ENCODE measurements at regions not wholly inside any gene's neighbourhood (a gene's known extent, or its start where the extent isn't known, plus 50 kb on each side); places are given as distances from the start of the nearest gene placed in this dataset.

DNA sequence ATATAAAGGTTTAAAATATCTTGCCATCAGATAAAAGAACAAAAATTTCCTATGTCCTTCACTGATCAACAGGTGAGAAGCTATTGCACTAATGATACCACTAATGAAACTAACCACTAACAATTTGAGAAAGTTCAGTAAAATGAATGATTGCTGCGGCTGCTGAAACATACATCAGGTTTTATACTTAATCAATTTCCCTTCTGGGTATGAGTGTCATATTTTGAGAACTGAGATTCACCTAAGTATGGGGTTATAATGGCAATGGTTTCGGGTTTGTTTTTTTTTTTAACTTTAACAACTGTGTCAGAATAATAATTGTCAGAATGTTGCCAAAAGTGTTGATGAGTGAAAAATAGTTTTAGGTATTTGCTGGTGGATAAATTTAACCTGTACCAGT lies 151.3 kb upstream of the SLC39A10 start:
- Histone ChIP-seq H3K4me3 (ENCODE audit: low read length) (no peak overlapping the region), H3K27me3 (ENCODE audit: insufficient read depth, low read length) (no peaks in the 10 kb centered on the region), H3K27ac (ENCODE audit: low read length) (no peak overlapping the region), H3K36me3 (ENCODE audit: insufficient read depth, low read depth, low read length) (no peaks in the 10 kb centered on the region), H3K4me1 (ENCODE audit: insufficient read depth, low read length) (no peaks in the 10 kb centered on the region), H3K9ac (ENCODE audit: low read depth, low read length) (no peak overlapping the region), H3K9me3 (ENCODE audit: insufficient read depth, low read depth, low read length) (no peaks in the 10 kb centered on the region)

DNA sequence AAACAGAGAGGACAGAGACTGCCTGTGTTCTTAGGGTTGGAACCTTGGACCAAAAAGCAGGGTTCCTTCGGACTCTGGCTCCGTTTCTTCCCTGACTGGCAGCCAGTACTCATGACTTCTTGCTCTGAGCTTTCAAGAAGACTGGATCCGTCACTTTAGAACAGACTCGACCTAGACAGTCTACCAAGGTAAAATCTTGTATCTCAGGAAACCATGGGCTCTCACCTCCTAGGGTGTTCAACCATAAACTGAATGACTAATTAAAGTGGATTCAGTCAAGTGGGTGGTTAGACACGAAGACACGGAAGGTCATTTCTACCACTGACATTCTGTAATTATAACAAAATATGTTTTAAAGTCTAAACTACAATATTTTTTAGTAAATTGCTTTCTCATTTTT lies 153.8 kb upstream of the SLC39A10 start:
- Histone ChIP-seq H3K4me1 (ENCODE audit: insufficient read depth, low read length) (no peaks in the 10 kb centered on the region), H3K27ac (ENCODE audit: low read length) (no peak overlapping the region), H3K27me3 (ENCODE audit: insufficient read depth, low read length) (no peaks in the 10 kb centered on the region), H3K9ac (ENCODE audit: low read depth, low read length) (no peak overlapping the region), H3K36me3 (ENCODE audit: insufficient read depth, low read depth, low read length) (no peaks in the 10 kb centered on the region), H3K9me3 (ENCODE audit: insufficient read depth, low read depth, low read length) (no peaks in the 10 kb centered on the region), H3K4me3 (ENCODE audit: low read length) (no peak overlapping the region)

DNA sequence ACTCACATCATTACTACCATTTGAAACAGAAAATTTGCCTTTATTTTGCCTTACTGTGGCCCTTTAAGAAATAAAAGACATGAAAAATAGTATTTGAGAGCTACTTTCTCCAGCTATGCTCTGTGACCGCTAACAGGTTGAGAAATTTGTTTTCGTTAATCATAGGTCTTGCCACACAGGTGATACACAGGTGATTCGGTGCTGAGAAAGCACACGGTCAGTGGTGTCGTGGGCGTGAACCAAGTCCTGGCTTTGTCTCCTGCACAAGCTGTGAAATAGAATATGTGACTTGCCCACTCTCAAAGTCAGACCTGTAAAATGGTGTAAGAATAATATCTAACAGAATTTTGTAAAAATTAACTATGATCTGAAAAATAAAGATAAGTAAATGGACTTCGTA lies 155.3 kb upstream of the SLC39A10 start:
- no peaks in the 10 kb centered on the region for H3K4me1 ChIP-seq (ENCODE audit: insufficient read depth, low read length)
- no peak overlapping the region for H3K27ac ChIP-seq (ENCODE audit: low read length)
- no peaks in the 10 kb centered on the region for H3K27me3 ChIP-seq (ENCODE audit: insufficient read depth, low read length)

DNA sequence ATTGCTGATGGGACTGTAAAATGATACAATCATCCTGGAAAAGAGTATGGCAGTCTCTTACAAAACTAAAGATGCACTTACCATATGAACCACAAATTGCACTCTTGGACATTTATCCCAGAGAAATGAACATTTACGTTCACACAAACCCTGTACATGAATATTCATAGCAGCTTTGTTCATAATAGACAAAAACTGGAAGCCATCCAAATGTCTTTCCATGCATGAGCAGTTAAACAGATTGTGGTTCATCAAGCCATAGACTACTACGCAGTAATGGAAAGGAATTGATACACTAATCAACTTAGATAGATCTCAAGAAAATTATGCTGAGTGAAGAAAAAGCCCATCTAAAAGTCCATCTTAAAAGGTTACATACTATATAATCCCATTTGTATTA lies 156.1 kb upstream of the SLC39A10 start:
- Histone ChIP-seq H3K36me3 (ENCODE audit: insufficient read depth, low read depth, low read length) (no peaks in the 10 kb centered on the region), H3K4me3 (ENCODE audit: low read length) (no peak overlapping the region), H3K27me3 (ENCODE audit: insufficient read depth, low read length) (no peaks in the 10 kb centered on the region), H3K27ac (ENCODE audit: low read length) (no peak overlapping the region), H3K9ac (ENCODE audit: low read depth, low read length) (no peak overlapping the region), H3K4me1 (ENCODE audit: insufficient read depth, low read length) (no peaks in the 10 kb centered on the region), H3K9me3 (ENCODE audit: insufficient read depth, low read depth, low read length) (no peaks in the 10 kb centered on the region)

More for the DNA sequence above, 155.3 kb upstream of the SLC39A10 start:
- H3K9me3 ChIP-seq (ENCODE audit: insufficient read depth, low read depth, low read length), result no peaks in the 10 kb centered on the region
- H3K36me3 ChIP-seq (ENCODE audit: insufficient read depth, low read depth, low read length), result no peaks in the 10 kb centered on the region
- no peak overlapping the region for H3K9ac ChIP-seq (ENCODE audit: low read depth, low read length)
- H3K4me3 ChIP-seq (ENCODE audit: low read length), result no peak overlapping the region

DNA sequence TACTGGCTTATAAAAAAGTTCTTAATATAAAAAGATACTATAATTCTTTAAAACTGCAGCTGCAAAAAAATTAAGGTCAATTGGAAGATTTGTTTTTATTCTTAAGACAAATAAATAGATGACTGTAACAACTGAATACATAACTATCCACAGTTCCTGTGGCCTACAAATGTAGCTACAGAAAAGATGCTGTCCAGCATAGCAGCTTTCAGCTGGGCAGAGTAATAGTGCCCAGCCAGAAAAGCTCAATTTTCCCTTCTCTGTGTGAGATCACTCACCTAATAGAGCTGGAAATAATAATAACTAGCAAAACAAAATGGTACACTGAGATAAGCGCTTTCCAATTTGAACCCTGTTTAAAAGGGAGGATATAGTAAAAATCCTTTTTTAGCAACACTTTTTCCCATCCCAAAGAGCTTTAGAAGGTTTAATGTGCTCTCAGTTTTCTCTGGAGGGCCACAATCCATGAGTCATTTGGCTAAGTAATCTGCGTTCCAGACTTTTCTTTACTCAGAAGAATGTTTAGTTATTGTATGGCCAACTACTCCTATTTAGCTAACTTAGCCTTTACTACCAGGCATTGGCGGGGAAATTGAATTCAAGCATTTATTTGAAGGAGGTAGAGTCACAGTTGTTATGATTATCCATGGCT lies 158.1 kb upstream of the SLC39A10 start:
- no peak overlapping the region for H3K27ac ChIP-seq (ENCODE audit: low read length)
- no peak overlapping the region for H3K9ac ChIP-seq (ENCODE audit: low read depth, low read length)

DNA sequence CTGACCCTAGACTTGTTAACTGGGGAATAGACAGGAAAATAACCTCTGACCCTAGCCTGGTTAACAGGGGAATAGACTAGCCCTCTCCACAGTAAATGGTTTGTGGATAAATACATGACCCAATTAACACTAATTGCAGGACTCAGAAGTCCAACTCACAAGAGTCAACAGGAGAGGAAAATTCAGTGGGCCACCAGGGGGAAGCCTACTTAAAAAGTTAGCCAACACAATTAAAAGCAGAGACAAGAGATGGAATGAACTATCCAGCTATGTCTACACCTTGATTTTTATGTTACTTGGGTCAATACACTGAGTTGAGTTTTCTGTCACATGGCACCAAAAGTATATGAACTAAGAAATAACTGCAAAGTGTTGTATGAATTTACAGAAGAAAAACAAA lies 158.8 kb upstream of the SLC39A10 start:
- H3K4me3 ChIP-seq (ENCODE audit: low read length), result no peak overlapping the region
- no peaks in the 10 kb centered on the region for H3K36me3 ChIP-seq (ENCODE audit: insufficient read depth, low read depth, low read length)
- H3K9me3 ChIP-seq (ENCODE audit: insufficient read depth, low read depth, low read length), result no peaks in the 10 kb centered on the region
- no peak overlapping the region for H3K9ac ChIP-seq (ENCODE audit: low read depth, low read length)
- no peaks in the 10 kb centered on the region for H3K4me1 ChIP-seq (ENCODE audit: insufficient read depth, low read length)
- H3K27ac ChIP-seq (ENCODE audit: low read length), result no peak overlapping the region
- no peaks in the 10 kb centered on the region for H3K27me3 ChIP-seq (ENCODE audit: insufficient read depth, low read length)

More for the DNA sequence above, 158.1 kb upstream of the SLC39A10 start:
- no peaks in the 10 kb centered on the region for H3K4me1 ChIP-seq (ENCODE audit: insufficient read depth, low read length)
- H3K36me3 ChIP-seq (ENCODE audit: insufficient read depth, low read depth, low read length), result no peaks in the 10 kb centered on the region
- H3K27me3 ChIP-seq (ENCODE audit: insufficient read depth, low read length), result no peaks in the 10 kb centered on the region
- no peak overlapping the region for H3K4me3 ChIP-seq (ENCODE audit: low read length)
- H3K9me3 ChIP-seq (ENCODE audit: insufficient read depth, low read depth, low read length), result no peaks in the 10 kb centered on the region

DNA sequence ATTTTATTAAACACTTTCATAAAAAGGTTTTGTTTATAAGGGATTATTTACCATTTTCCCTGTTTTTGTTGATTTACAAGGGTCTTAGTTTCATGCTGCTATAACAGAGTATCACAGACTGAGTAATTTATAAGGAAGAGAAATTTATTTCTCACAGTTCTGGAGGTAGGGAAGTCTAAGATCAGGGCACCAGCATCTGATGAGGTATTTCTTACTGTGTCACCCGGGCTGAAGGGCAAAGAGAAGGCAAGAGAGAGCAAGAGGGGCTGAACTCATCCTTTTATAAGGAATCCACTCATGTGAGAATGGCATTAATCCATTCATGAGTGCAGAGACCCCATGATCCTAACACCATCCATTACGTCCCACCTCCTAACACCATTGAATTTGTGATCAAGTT lies 160.0 kb upstream of the SLC39A10 start:
- no peak overlapping the region for H3K27ac ChIP-seq (ENCODE audit: low read length)
- H3K36me3 ChIP-seq (ENCODE audit: insufficient read depth, low read depth, low read length), result no peaks in the 10 kb centered on the region
- H3K9ac ChIP-seq (ENCODE audit: low read depth, low read length), result no peak overlapping the region
- H3K4me1 ChIP-seq (ENCODE audit: insufficient read depth, low read length), result no peaks in the 10 kb centered on the region
- H3K27me3 ChIP-seq (ENCODE audit: insufficient read depth, low read length), result no peaks in the 10 kb centered on the region
- H3K9me3 ChIP-seq (ENCODE audit: insufficient read depth, low read depth, low read length), result no peaks in the 10 kb centered on the region
- no peak overlapping the region for H3K4me3 ChIP-seq (ENCODE audit: low read length)

DNA sequence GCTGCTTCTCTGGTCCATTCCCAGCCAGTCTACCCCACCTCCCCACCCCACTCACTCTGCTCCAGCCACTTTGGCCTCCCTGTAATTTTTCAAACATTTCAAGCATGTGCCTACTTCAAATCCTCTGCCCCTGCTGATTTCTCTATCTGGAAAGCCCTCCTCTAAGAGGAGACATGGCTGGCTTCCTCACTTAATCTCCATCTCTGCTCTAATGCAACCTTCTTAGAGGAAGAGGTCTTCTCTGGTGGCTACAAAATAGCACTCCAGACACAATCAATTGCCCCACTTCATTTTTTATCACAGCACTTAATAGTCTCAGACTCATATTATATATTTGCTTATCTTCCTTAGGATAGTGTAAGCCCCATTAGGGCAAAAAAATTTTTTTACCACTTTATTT lies 161.1 kb upstream of the SLC39A10 start:
- Histone ChIP-seq H3K4me1 (ENCODE audit: insufficient read depth, low read length) (no peaks in the 10 kb centered on the region), H3K9me3 (ENCODE audit: insufficient read depth, low read depth, low read length) (no peaks in the 10 kb centered on the region), H3K4me3 (ENCODE audit: low read length) (no peak overlapping the region), H3K36me3 (ENCODE audit: insufficient read depth, low read depth, low read length) (no peaks in the 10 kb centered on the region), H3K27me3 (ENCODE audit: insufficient read depth, low read length) (no peaks in the 10 kb centered on the region), H3K9ac (ENCODE audit: low read depth, low read length) (no peak overlapping the region), H3K27ac (ENCODE audit: low read length) (no peak overlapping the region)

DNA sequence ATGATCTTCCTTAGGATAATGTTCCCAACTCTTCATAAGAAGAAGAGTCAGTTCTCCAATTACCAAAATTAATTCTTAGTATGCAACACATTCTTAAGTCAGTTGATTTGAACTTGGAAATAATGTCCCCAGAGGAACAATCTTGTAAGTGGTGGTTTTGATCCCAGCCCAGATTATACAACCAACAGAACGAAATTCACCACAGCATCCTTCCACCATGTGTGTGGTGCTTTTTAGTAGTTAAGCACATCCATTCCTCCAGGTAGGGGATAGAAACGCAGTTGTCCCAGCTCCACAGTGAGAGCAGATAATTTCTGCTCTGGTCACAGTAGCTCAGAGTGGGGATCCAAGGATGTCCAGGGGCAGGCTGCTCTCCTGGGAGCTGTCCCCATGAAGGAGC lies 161.7 kb upstream of the SLC39A10 start:
- Histone ChIP-seq H3K27me3 (ENCODE audit: insufficient read depth, low read length) (no peaks in the 10 kb centered on the region), H3K36me3 (ENCODE audit: insufficient read depth, low read depth, low read length) (no peaks in the 10 kb centered on the region), H3K9ac (ENCODE audit: low read depth, low read length) (no peak overlapping the region), H3K4me3 (ENCODE audit: low read length) (no peak overlapping the region), H3K4me1 (ENCODE audit: insufficient read depth, low read length) (no peaks in the 10 kb centered on the region), H3K27ac (ENCODE audit: low read length) (no peak overlapping the region), H3K9me3 (ENCODE audit: insufficient read depth, low read depth, low read length) (no peaks in the 10 kb centered on the region)

DNA sequence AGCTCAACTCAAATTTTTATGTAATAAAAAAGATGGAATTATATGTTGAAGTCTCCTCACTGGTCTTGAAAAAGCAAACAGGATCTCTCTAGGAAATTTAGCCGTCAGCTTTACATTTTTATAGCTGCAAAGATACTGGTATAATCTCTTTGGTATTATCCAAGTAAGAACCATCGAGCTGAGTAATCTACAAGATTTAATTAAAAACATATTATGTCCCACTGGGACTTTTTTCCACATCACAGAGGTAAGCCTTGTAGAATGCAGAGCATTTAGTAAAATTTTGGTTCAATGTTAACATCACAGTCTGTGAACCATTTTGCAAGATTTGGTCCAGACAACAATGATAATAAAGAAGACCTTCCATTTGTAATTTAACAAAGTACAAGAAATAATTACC lies 162.6 kb upstream of the SLC39A10 start:
- Histone ChIP-seq H3K27me3 (ENCODE audit: insufficient read depth, low read length) (no peaks in the 10 kb centered on the region), H3K4me3 (ENCODE audit: low read length) (no peak overlapping the region), H3K27ac (ENCODE audit: low read length) (no peak overlapping the region), H3K9ac (ENCODE audit: low read depth, low read length) (no peak overlapping the region), H3K36me3 (ENCODE audit: insufficient read depth, low read depth, low read length) (no peaks in the 10 kb centered on the region), H3K9me3 (ENCODE audit: insufficient read depth, low read depth, low read length) (no peaks in the 10 kb centered on the region), H3K4me1 (ENCODE audit: insufficient read depth, low read length) (no peaks in the 10 kb centered on the region)

DNA sequence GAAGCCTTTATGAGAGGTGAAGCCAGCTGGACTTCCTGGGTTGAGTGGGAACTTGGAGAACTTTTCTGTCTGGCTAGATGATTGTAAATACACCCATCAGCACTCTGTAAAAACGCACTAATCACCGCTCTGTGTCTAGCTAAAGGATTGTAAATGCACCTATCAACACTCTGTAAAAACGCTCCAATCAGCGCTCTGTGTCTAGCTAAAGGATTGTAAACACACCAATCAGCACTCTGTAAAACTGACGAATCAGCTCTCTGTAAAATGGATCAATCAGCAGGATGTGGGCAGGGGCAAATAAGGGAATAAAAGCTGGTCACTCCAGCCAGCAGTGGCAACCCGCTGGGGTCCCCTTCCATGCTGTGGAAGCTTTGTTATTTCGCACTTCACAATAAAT lies 163.6 kb upstream of the SLC39A10 start:
- no peak overlapping the region for H3K4me3 ChIP-seq (ENCODE audit: low read length)
- H3K4me1 ChIP-seq (ENCODE audit: insufficient read depth, low read length), result no peaks in the 10 kb centered on the region
- H3K27ac ChIP-seq (ENCODE audit: low read length), result no peak overlapping the region
- no peaks in the 10 kb centered on the region for H3K27me3 ChIP-seq (ENCODE audit: insufficient read depth, low read length)
- no peaks in the 10 kb centered on the region for H3K9me3 ChIP-seq (ENCODE audit: insufficient read depth, low read depth, low read length)
- no peaks in the 10 kb centered on the region for H3K36me3 ChIP-seq (ENCODE audit: insufficient read depth, low read depth, low read length)
- no peak overlapping the region for H3K9ac ChIP-seq (ENCODE audit: low read depth, low read length)

DNA sequence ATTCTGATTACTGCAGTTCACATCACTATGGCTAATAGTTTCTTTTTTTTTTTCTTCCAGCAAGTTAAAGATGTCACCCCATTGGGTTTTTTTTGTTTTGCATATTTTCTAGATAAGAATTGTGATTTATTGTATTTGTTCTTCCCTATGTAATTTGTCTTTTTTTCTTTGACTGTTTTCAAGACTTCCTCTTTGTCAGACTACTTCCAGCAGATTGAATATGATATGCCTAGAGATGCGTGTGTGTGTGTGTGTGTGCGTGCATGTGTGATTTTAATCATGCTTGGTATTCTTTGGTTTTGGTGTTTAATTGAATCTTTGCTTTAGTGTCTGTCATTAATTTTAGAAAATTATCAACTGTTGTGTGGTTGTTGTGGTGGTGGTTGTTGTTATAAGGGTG lies 166.7 kb upstream of the SLC39A10 start:
- H3K4me1 ChIP-seq (ENCODE audit: insufficient read depth, low read length), result peaks cover 4% of the 10 kb centered on the region; the same call in 1 of the 2 replicates

More for the DNA sequence above, 166.7 kb upstream of the SLC39A10 start:
- Histone ChIP-seq H3K27me3 (ENCODE audit: insufficient read depth, low read length) (no peaks in the 10 kb centered on the region), H3K9ac (ENCODE audit: low read depth, low read length) (no peak overlapping the region), H3K36me3 (ENCODE audit: insufficient read depth, low read depth, low read length) (no peaks in the 10 kb centered on the region), H3K9me3 (ENCODE audit: insufficient read depth, low read depth, low read length) (no peaks in the 10 kb centered on the region), H3K4me3 (ENCODE audit: low read length) (no peak overlapping the region), H3K27ac (ENCODE audit: low read length) (no peak overlapping the region)

Data from iPS-20b (cell line).